MM.1S (cell line): ENCODE measurements at regions not wholly inside any gene's neighbourhood (a gene's known extent, or its start where the extent isn't known, plus 50 kb on each side); places are given as distances from the start of the nearest gene placed in this dataset.

Source experiments
- DNase-seq: peaks from one replicate; pipeline ENCODE4 v3.0.0-alpha.2; 2015
- H2AFZ ChIP-seq: fragments of 300-600 bp; sonication (generic); 2 replicates; pipeline ENCODE4 v1.6.0; 2016; ENCODE audit warnings: antibody characterized with exemption, low read length
- H3F3A ChIP-seq: fragments of 300-600 bp; sonication (generic); 2 replicates; pipeline ENCODE4 v1.6.1; 2016; ENCODE audit warnings: mild to moderate bottlenecking, antibody characterized with exemption, low read length, moderate library complexity, mixed read lengths; ENCODE audit not compliant: insufficient read depth
- H3K27ac ChIP-seq: fragments of 300-600 bp; sonication (generic); 2 replicates; pipeline ENCODE4 v1.5.1; 2016; ENCODE audit warnings: mild to moderate bottlenecking, low read length
- H3K27me3 ChIP-seq: fragments of 300-600 bp; sonication (generic); replicated peaks from 2 replicates; pipeline ENCODE4 v1.6.0; 2016; ENCODE audit warnings: low read length; ENCODE audit not compliant: insufficient read depth
- H3K36me3 ChIP-seq: fragments of 300-600 bp; sonication (generic); replicated peaks from 2 replicates; pipeline ENCODE4 v1.6.1; 2016; ENCODE audit warnings: mild to moderate bottlenecking, low read length, mixed read lengths; ENCODE audit not compliant: insufficient read depth
- H3K4me1 ChIP-seq: fragments of 300-600 bp; sonication (generic); 2 replicates; pipeline ENCODE4 v1.6.1; 2016; ENCODE audit warnings: low read length, mixed read lengths
- H3K4me2 ChIP-seq: fragments of 300-600 bp; sonication (generic); 2 replicates; pipeline ENCODE4 v1.6.0; 2016; ENCODE audit warnings: low read depth, low read length
- H3K4me3 ChIP-seq: fragments of 300-600 bp; sonication (generic); 2 replicates; pipeline ENCODE4 v1.5.1; 2016; ENCODE audit warnings: low read length, mixed read lengths
- H3K79me2 ChIP-seq: fragments of 300-600 bp; sonication (generic); 2 replicates; pipeline ENCODE4 v1.6.1; 2016; ENCODE audit warnings: mixed run types, low read length, mixed read lengths
- H3K9ac ChIP-seq: fragments of 300-600 bp; sonication (generic); 2 replicates; pipeline ENCODE4 v1.6.1; 2016; ENCODE audit warnings: low read length, mixed read lengths
- H3K9me2 ChIP-seq: fragments of 300-600 bp; sonication (generic); replicated peaks from 2 replicates; pipeline ENCODE4 v1.6.1; 2016; ENCODE audit warnings: mild to moderate bottlenecking, low read length, mixed read lengths; ENCODE audit not compliant: insufficient read depth
- H3K9me3 ChIP-seq: fragments of 300-600 bp; sonication (generic); replicated peaks from 2 replicates; pipeline ENCODE4 v1.6.1; 2016; ENCODE audit warnings: mild to moderate bottlenecking, low read length, mixed read lengths; ENCODE audit not compliant: insufficient read depth
- H4K20me1 ChIP-seq: fragments of 300-600 bp; sonication (generic); 2 replicates; pipeline ENCODE4 v1.6.1; 2016; ENCODE audit warnings: mild to moderate bottlenecking, low read length, moderate library complexity, mixed read lengths; ENCODE audit not compliant: insufficient read depth
- CTCF ChIP-seq: fragments of 300-600 bp; sonication (generic); IDR thresholded peaks from 2 replicates; pipeline ENCODE4 v1.5.1; 2016; ENCODE audit warnings: antibody characterized with exemption, low read length, mixed read lengths
- EZH2 ChIP-seq: fragments of 300-600 bp; sonication (generic); optimal IDR thresholded peaks from 2 replicates; pipeline ENCODE3; 2017; ENCODE audit warnings: low read depth, mild to moderate bottlenecking, antibody characterized with exemption, low read length, mixed read lengths
- EZH2phosphoT487 ChIP-seq: fragments of 300-600 bp; sonication (generic); IDR thresholded peaks from 2 replicates; pipeline ENCODE4 v1.6.1; 2018; ENCODE audit warnings: antibody characterized with exemption, low read length

GRCh38 chr13:84130495-84131114, 248.3 kb upstream of the SLITRK1 start:
- H3K4me2 ChIP-seq = no peak overlapping the region
- no peak overlapping the region for H3K27ac ChIP-seq
- no peaks in the 10 kb centered on the region for H4K20me1 ChIP-seq
- peaks cover 16% of the 10 kb centered on the region for H3F3A ChIP-seq
- H3K36me3 ChIP-seq = no peaks in the 10 kb centered on the region
- no peak for DNase-seq
- H3K4me1 ChIP-seq = peaks cover 10% of the 10 kb centered on the region
- H3K4me3 ChIP-seq = no peak overlapping the region
- H3K9me3 ChIP-seq = no peaks in the 10 kb centered on the region
- H3K79me2 ChIP-seq = no peaks in the 10 kb centered on the region
- H3K9ac ChIP-seq = no peak overlapping the region
- no peaks in the 10 kb centered on the region for H3K9me2 ChIP-seq
- H2AFZ ChIP-seq = no peak overlapping the region
- H3K27me3 ChIP-seq = no peaks in the 10 kb centered on the region
- TF ChIP-seq EZH2phosphoT487 = no peak
- no peak for TF ChIP-seq EZH2
- TF ChIP-seq CTCF = no peak

GRCh38 chr13:84129966-84130365, 247.7 kb upstream of the SLITRK1 start:
- H4K20me1 ChIP-seq = no peaks in the 10 kb centered on the region
- H3K27ac ChIP-seq = no peak overlapping the region
- peaks cover 10% of the 10 kb centered on the region for H3K4me1 ChIP-seq
- H3K27me3 ChIP-seq = no peaks in the 10 kb centered on the region
- no peaks in the 10 kb centered on the region for H3K9me3 ChIP-seq
- H3K4me2 ChIP-seq = no peak overlapping the region
- H3F3A ChIP-seq = peaks cover 16% of the 10 kb centered on the region
- no peaks in the 10 kb centered on the region for H3K9me2 ChIP-seq
- H2AFZ ChIP-seq = no peak overlapping the region
- TF ChIP-seq CTCF (no peak), EZH2 (no peak), EZH2phosphoT487 (no peak)
- H3K4me3 ChIP-seq = no peak overlapping the region
- no peaks in the 10 kb centered on the region for H3K79me2 ChIP-seq
- H3K9ac ChIP-seq = no peak overlapping the region
- H3K36me3 ChIP-seq = no peaks in the 10 kb centered on the region
- no peak for DNase-seq

GRCh38 chr13:84127597-84128128, 245.4 kb upstream of the SLITRK1 start:
- no peaks in the 10 kb centered on the region for H3K9me3 ChIP-seq
- peaks cover 16% of the 10 kb centered on the region for H3F3A ChIP-seq
- no peaks in the 10 kb centered on the region for H3K79me2 ChIP-seq
- H3K9ac ChIP-seq = no peak overlapping the region
- H3K36me3 ChIP-seq = no peaks in the 10 kb centered on the region
- DNase-seq = no peak
- H3K4me1 ChIP-seq = peaks cover 10% of the 10 kb centered on the region
- TF ChIP-seq EZH2phosphoT487 (no peak), EZH2 (no peak), CTCF (no peak)
- no peak overlapping the region for H3K4me2 ChIP-seq
- H3K27me3 ChIP-seq = no peaks in the 10 kb centered on the region
- H3K4me3 ChIP-seq = no peak overlapping the region
- no peaks in the 10 kb centered on the region for H4K20me1 ChIP-seq
- H3K27ac ChIP-seq = peak overlapping the region; percentile 93; the same call in 1 of the 2 replicates
- H2AFZ ChIP-seq = peak overlapping the region; percentile 81
- H3K9me2 ChIP-seq = no peaks in the 10 kb centered on the region
